B cell (primary cell): ENCODE measurements at regions not wholly inside any gene's neighbourhood (a gene's known extent, or its start where the extent isn't known, plus 50 kb on each side); places are given as distances from the start of the nearest gene placed in this dataset.

Experiments used
- CTCF ChIP-seq: fragments of 200-600 bp; IDR thresholded peaks from one replicate; pipeline ENCODE4 v1.8.0; 2022; ENCODE audit warnings: antibody characterized with exemption, mild to moderate bottlenecking
- EZH2 ChIP-seq: IDR thresholded peaks from 2 replicates; pipeline ENCODE4 v1.6.1; 2012; ENCODE audit warnings: borderline replicate concordance, low read depth, mild to moderate bottlenecking, moderate library complexity, low read length; ENCODE audit not compliant: insufficient read depth, poor library complexity, severe bottlenecking

GRCh38 chr2:188682838-188683237 is 291.3 kb upstream of the COL3A1 start:
- TF ChIP-seq EZH2 (no peak), CTCF (no peak)
